HFFc6 (cell line): ENCODE measurements at regions not wholly inside any gene's neighbourhood (a gene's known extent, or its start where the extent isn't known, plus 50 kb on each side); places are given as distances from the start of the nearest gene placed in this dataset.

Experiments
- DNase-seq: peaks from one replicate; pipeline ENCODE4 v3.0.0-alpha.2; 2018
- H3K27ac Mint-ChIP-seq: 2 replicates; pipeline ENCODE4 v1.8.0; 2020; ENCODE audit warnings: mild to moderate bottlenecking, mixed read lengths
- H3K27me3 Mint-ChIP-seq: 2 replicates; pipeline ENCODE4 v1.8.0; 2021; ENCODE audit warnings: mild to moderate bottlenecking, moderate library complexity, mixed read lengths; ENCODE audit not compliant: insufficient read depth
- H3K36me3 Mint-ChIP-seq: 2 replicates; pipeline ENCODE4 v1.8.0; 2021; ENCODE audit warnings: low read depth, mixed read lengths
- H3K4me1 Mint-ChIP-seq: 2 replicates; pipeline ENCODE4 v1.8.0; 2020; ENCODE audit warnings: low read depth, mixed read lengths
- H3K4me3 Mint-ChIP-seq: 2 replicates; pipeline ENCODE4 v1.8.0; 2020; ENCODE audit warnings: mild to moderate bottlenecking, moderate library complexity, mixed read lengths
- H3K9me3 Mint-ChIP-seq: 2 replicates; pipeline ENCODE4 v1.8.0; 2020; ENCODE audit warnings: mild to moderate bottlenecking, mixed read lengths
- CTCF ChIP-seq: fragments of 200-600 bp; sonication (generic); IDR thresholded peaks from 2 replicates; pipeline ENCODE4 v1.5.0; 2021; ENCODE audit warnings: antibody characterized with exemption, mild to moderate bottlenecking

- Mint-ChIP-seq H3K9me3 (no peaks in the 10 kb centered on the region), H3K4me1 (peaks cover 17% of the 10 kb centered on the region), H3K36me3 (no peaks in the 10 kb centered on the region), H3K27me3 (peaks cover 11% of the 10 kb centered on the region), H3K4me3 (no peak overlapping the region), H3K27ac (no peak overlapping the region)
- no peak for TF ChIP-seq CTCF
- DNase-seq: no peak
Measured at GRCh38 chr11:33944345-33944692, 52.4 kb upstream of the LMO2 start.

- Mint-ChIP-seq H3K27me3 (peaks cover 8% of the 10 kb centered on the region), H3K4me1 (peaks cover 17% of the 10 kb centered on the region), H3K4me3 (no peak overlapping the region), H3K9me3 (no peaks in the 10 kb centered on the region), H3K36me3 (no peaks in the 10 kb centered on the region), H3K27ac (peak overlapping the region; percentile 16; the same call in 1 of the 2 replicates)
- peak; percentile 49 for DNase-seq
- no peak for TF ChIP-seq CTCF
Measured at GRCh38 chr11:33942954-33943353, 51.1 kb upstream of the LMO2 start.

GRCh38 chr11:33941637-33942160 lies 49.8 kb upstream of the LMO2 start:
- TF ChIP-seq CTCF: no peak
- H3K4me3 Mint-ChIP-seq: no peak overlapping the region
- no peak for DNase-seq
- peaks cover 26% of the 10 kb centered on the region for H3K4me1 Mint-ChIP-seq
- no peaks in the 10 kb centered on the region for H3K36me3 Mint-ChIP-seq
- H3K27ac Mint-ChIP-seq: no peak overlapping the region
- H3K9me3 Mint-ChIP-seq: no peaks in the 10 kb centered on the region
- peaks cover 9% of the 10 kb centered on the region for H3K27me3 Mint-ChIP-seq
